ENCODE measurements at regions not wholly inside any gene's neighbourhood (a gene's known extent, or its start where the extent isn't known, plus 50 kb on each side); places are given as distances from the start of the nearest gene placed in this dataset.
A peak's percentile ranks its signal among the peaks of the same experiment; 100 is the strongest.
"Not testable (repeated sequence)": the region's sequence is repeated elsewhere in the genome, so short reads cannot be mapped to it uniquely, and the experiment has no call there.

GRCh38 chr15:49721091-49721490, 100.2 kb downstream of the DTWD1 start:
- TF ChIP-seq, protein P1, sequence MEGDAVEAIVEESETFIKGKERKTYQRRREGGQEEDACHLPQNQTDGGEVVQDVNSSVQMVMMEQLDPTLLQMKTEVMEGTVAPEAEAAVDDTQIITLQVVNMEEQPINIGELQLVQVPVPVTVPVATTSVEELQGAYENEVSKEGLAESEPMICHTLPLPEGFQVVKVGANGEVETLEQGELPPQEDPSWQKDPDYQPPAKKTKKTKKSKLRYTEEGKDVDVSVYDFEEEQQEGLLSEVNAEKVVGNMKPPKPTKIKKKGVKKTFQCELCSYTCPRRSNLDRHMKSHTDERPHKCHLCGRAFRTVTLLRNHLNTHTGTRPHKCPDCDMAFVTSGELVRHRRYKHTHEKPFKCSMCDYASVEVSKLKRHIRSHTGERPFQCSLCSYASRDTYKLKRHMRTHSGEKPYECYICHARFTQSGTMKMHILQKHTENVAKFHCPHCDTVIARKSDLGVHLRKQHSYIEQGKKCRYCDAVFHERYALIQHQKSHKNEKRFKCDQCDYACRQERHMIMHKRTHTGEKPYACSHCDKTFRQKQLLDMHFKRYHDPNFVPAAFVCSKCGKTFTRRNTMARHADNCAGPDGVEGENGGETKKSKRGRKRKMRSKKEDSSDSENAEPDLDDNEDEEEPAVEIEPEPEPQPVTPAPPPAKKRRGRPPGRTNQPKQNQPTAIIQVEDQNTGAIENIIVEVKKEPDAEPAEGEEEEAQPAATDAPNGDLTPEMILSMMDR (IDR thresholded peaks at IDR 0.05), result no peak

GRCh38 chr15:49721621-49722020, 100.8 kb downstream of the DTWD1 start:
- intact Hi-C loops (cut with DNase I), result no loop called here
- no peaks in the 10 kb centered on the region for H3K4me1 ChIP-seq
- TF ChIP-seq, protein P1 (IDR thresholded peaks at IDR 0.05), result no peak
- no peak overlapping the region for H3K4me3 ChIP-seq
- no peaks in the 10 kb centered on the region for H3K36me3 ChIP-seq
- no peaks in the 10 kb centered on the region for H3K9me3 ChIP-seq
- DNase-seq, result no peak
- no peaks in the 10 kb centered on the region for H3K27me3 ChIP-seq
- no peak overlapping the region for H3K9ac ChIP-seq (ENCODE audit: low read depth in 2 of 2, low read length in 2 of 2)
- H3K27ac ChIP-seq, result no peak overlapping the region

More at GRCh38 chr15:49721091-49721490, 100.2 kb downstream of the DTWD1 start:
- intact Hi-C loops (cut with DNase I), result no loop called here
- Histone ChIP-seq H3K27me3 (no peaks in the 10 kb centered on the region), H3K4me3 (no peak overlapping the region), H3K9ac (ENCODE audit: low read depth in 2 of 2, low read length in 2 of 2) (no peak overlapping the region), H3K36me3 (no peaks in the 10 kb centered on the region), H3K27ac (no peak overlapping the region), H3K4me1 (no peaks in the 10 kb centered on the region), H3K9me3 (no peaks in the 10 kb centered on the region)
- DNase-seq, result no peak

DNA sequence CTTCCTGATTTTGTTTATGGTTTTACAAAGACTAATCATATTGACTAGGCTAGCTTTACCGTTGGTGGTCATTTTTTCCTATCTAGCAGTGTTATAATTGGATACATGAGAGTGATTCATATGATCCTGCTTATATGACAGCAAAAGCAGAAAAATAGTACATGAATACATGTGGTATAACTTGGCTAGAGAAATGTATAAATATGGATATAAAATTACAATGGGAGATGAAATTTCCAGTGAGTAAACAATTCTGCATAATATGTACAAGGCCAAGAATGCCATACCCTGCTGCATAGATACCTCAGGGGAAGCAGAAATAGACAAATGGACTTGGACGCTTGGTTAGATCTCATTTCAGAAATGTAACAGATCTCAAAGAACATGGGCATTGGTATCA, 103.1 kb downstream of the DTWD1 start:
- Histone ChIP-seq H3K27me3 (no peaks in the 10 kb centered on the region), H3K9ac (ENCODE audit: low read depth in 2 of 2, low read length in 2 of 2) (no peak overlapping the region), H3K4me3 (no peak overlapping the region), H3K9me3 (no peaks in the 10 kb centered on the region), H3K36me3 (no peaks in the 10 kb centered on the region), H3K27ac (no peak overlapping the region), H3K4me1 (no peaks in the 10 kb centered on the region)
- TF ChIP-seq, protein P1 (IDR thresholded peaks at IDR 0.05), result no peak
- intact Hi-C loops (cut with DNase I), result no loop called here
- no peak for DNase-seq

- DNase-seq, result peak; percentile 46
- no peaks in the 10 kb centered on the region for H3K27me3 ChIP-seq
- no peak overlapping the region for H3K4me3 ChIP-seq
- TF ChIP-seq, protein P1 (IDR thresholded peaks at IDR 0.05), result no peak
- no peaks in the 10 kb centered on the region for H3K9me3 ChIP-seq
- no peak overlapping the region for H3K9ac ChIP-seq (ENCODE audit: low read depth in 2 of 2, low read length in 2 of 2)
- H3K27ac ChIP-seq, result no peak overlapping the region
- intact Hi-C loops (cut with DNase I), result loop anchor here (10.0 kb wide), 1 partner anchor 93 kb away; no protein-coding TSS in a partner anchor
- peaks cover 6% of the 10 kb centered on the region for H3K4me1 ChIP-seq
- H3K36me3 ChIP-seq, result no peaks in the 10 kb centered on the region
These were observed 110.6 kb downstream of the DTWD1 start for GRCh38 chr15:49731187-49732099.

DNA sequence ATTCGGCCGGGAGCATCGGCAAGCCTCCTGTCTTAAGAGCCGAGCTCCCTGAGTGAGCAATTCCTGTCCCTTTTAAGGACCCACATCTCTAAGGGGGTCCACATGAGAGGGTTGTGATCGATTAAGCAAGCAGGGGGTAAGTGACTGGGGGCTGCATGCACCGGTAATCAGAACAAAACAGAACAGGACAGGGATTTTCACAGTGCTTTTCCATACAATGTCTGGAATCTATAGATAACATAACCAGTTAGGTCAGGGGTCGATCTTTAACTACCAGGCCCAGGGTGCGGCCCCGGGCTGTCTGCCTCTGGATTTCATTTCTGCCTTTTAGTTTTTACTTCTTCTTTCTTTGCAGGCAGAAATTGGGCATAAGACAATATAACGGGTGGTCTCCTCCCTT, 111.3 kb downstream of the DTWD1 start:
- intact Hi-C loops (cut with DNase I), result loop anchor here (10.0 kb wide), 1 partner anchor 93 kb away; no protein-coding TSS in a partner anchor
- H3K36me3 ChIP-seq; H3K9ac ChIP-seq (ENCODE audit: low read depth in 2 of 2, low read length in 2 of 2); H3K27me3 ChIP-seq; H3K9me3 ChIP-seq; H3K4me1 ChIP-seq; H3K4me3 ChIP-seq; H3K27ac ChIP-seq; DNase-seq: not testable (repeated sequence)

DNA sequence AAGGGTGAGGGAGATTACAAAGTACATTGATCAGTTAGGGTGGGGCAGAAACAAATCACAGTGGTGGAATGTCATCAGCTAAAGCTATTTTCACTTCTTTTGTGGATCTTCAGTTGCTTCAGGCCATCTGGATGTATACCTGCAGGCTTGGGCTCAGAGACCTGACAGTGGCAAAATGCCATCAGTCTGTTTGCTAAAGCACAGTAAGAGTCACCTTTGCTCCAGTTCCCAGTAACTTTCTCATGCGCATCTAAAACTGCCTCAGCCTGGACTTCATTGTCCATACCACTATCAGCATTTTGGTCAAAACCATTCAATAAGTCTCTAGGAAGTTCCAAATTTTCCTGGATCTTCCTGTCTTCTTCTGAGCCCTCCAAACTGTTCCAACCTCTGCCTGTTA, 113.2 kb downstream of the DTWD1 start:
- not testable (repeated sequence) for H3K9ac ChIP-seq (ENCODE audit: low read depth in 2 of 2, low read length in 2 of 2); H3K27ac ChIP-seq; H3K4me1 ChIP-seq; H3K9me3 ChIP-seq; H3K36me3 ChIP-seq; H3K4me3 ChIP-seq; H3K27me3 ChIP-seq
- peak; percentile 74 for DNase-seq
- intact Hi-C loops (cut with DNase I), result loop anchor here (10.0 kb wide), 1 partner anchor 91 kb away; no protein-coding TSS in a partner anchor
